SK-N-SH treated with all-trans-retinoic acid at 6 μM for 48 hours (cell line): ENCODE measurements at regions not wholly inside any gene's neighbourhood (a gene's known extent, or its start where the extent isn't known, plus 50 kb on each side); places are given as distances from the start of the nearest gene placed in this dataset.

Experiments used
- ARNTL ChIP-seq: fragments of 450-650 bp; formaldehyde crosslinking; IDR thresholded peaks from 2 replicates; pipeline ENCODE4 v1.5.0; 2020; ENCODE audit warnings: low read depth, mild to moderate bottlenecking, moderate library complexity, borderline replicate concordance
- ESRRG ChIP-seq: fragments of 250-450 bp; sonication (Bioruptor Pico); IDR thresholded peaks from 2 replicates; pipeline ENCODE4 v1.6.1; 2021; ENCODE audit warnings: mild to moderate bottlenecking
- GLIS3 ChIP-seq: fragments of 250-450 bp; sonication (Bioruptor Pico); IDR thresholded peaks from 2 replicates; pipeline ENCODE4 v1.5.0; 2020; ENCODE audit warnings: mild to moderate bottlenecking, moderate library complexity
- OSR1 ChIP-seq: fragments of 250-450 bp; sonication (Bioruptor Pico); IDR thresholded peaks from 2 replicates; pipeline ENCODE4 v1.8.0; 2022; ENCODE audit warnings: moderate library complexity, mild to moderate bottlenecking, inconsistent platforms
- POU6F1 ChIP-seq: fragments of 250-450 bp; sonication (Bioruptor Pico); IDR thresholded peaks from 2 replicates; pipeline ENCODE4 v1.8.0; 2021; ENCODE audit warnings: low read depth, mild to moderate bottlenecking, moderate library complexity, borderline replicate concordance
- PPARA ChIP-seq: fragments of 250-450 bp; sonication (Bioruptor Pico); IDR thresholded peaks from 2 replicates; pipeline ENCODE4 v1.5.0; 2020; ENCODE audit warnings: mild to moderate bottlenecking, borderline replicate concordance
- RARB ChIP-seq: fragments of 250-450 bp; sonication (Bioruptor Pico); IDR thresholded peaks from 2 replicates; pipeline ENCODE4 v1.8.0; 2021; ENCODE audit warnings: mild to moderate bottlenecking, moderate library complexity
- SNAI2 ChIP-seq: fragments of 250-450 bp; sonication (Bioruptor Pico); IDR thresholded peaks from 2 replicates; pipeline ENCODE4 v1.5.0; 2020; ENCODE audit warnings: mild to moderate bottlenecking, moderate library complexity
- TOX ChIP-seq: fragments of 250-450 bp; sonication (Bioruptor Pico); IDR thresholded peaks from 2 replicates; pipeline ENCODE4 v1.8.0; 2021; ENCODE audit warnings: mild to moderate bottlenecking, moderate library complexity, borderline replicate concordance
- ZC3H10 ChIP-seq: fragments of 250-450 bp; sonication (Bioruptor Pico); IDR thresholded peaks from 2 replicates; pipeline ENCODE4 v1.5.1; 2021; ENCODE audit warnings: mild to moderate bottlenecking, moderate library complexity
- ZFP3 ChIP-seq: fragments of 250-450 bp; sonication (Bioruptor Pico); IDR thresholded peaks from 2 replicates; pipeline ENCODE4 v1.5.0; 2020; ENCODE audit warnings: mild to moderate bottlenecking, moderate library complexity
- ZFP30 ChIP-seq: fragments of 450-650 bp; formaldehyde crosslinking; IDR thresholded peaks from 2 replicates; pipeline ENCODE4 v1.5.0; 2022; ENCODE audit warnings: mild to moderate bottlenecking, moderate library complexity
- ZNF565 ChIP-seq: fragments of 450-650 bp; formaldehyde crosslinking; conservative IDR thresholded peaks from 2 replicates; pipeline ENCODE4 v1.5.0; 2020; ENCODE audit warnings: low read depth, mild to moderate bottlenecking, moderate library complexity
- TF ChIP-seq, protein P1 (sequence below): fragments of 250-450 bp; sonication (Bioruptor Pico); IDR thresholded peaks from 2 replicates; pipeline ENCODE4 v1.8.0; 2020; ENCODE audit warnings: mild to moderate bottlenecking, moderate library complexity, borderline replicate concordance

DNA sequence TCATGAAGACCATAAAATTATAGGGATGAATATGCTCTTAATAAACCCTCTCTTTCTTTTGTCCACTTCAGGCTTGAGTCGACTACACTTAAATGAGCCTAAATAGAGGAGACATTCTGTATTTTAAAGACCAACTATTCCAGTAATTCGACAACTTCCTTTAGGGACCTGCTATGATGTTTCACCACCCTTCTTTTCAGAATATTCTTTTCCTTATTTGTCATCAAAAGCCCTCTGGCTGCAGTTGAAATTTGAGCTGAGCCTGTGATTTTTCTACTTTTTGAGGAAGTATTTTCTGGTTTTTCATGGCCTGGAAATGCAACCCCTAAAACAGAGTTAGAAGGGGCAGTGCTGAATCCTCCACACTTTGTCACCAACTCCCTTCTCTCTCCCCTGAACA, 287.0 kb downstream of the EPHA4 start:
- no peak for TF ChIP-seq ZFP3 (CRISPR knock-in tag)
- TF ChIP-seq ARNTL (CRISPR knock-in tag), result no peak
- no peak for TF ChIP-seq ZFP30 (CRISPR knock-in tag)
- no peak for TF ChIP-seq OSR1 (CRISPR knock-in tag)
- no peak for TF ChIP-seq SNAI2 (CRISPR knock-in tag)
- TF ChIP-seq, protein P1, sequence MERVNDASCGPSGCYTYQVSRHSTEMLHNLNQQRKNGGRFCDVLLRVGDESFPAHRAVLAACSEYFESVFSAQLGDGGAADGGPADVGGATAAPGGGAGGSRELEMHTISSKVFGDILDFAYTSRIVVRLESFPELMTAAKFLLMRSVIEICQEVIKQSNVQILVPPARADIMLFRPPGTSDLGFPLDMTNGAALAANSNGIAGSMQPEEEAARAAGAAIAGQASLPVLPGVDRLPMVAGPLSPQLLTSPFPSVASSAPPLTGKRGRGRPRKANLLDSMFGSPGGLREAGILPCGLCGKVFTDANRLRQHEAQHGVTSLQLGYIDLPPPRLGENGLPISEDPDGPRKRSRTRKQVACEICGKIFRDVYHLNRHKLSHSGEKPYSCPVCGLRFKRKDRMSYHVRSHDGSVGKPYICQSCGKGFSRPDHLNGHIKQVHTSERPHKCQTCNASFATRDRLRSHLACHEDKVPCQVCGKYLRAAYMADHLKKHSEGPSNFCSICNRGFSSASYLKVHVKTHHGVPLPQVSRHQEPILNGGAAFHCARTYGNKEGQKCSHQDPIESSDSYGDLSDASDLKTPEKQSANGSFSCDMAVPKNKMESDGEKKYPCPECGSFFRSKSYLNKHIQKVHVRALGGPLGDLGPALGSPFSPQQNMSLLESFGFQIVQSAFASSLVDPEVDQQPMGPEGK (CRISPR knock-in tag), result no peak
- TF ChIP-seq PPARA, result no peak
- TF ChIP-seq RARB, result no peak
- TF ChIP-seq TOX (CRISPR knock-in tag), result no peak
- TF ChIP-seq ESRRG (CRISPR knock-in tag), result no peak
- no peak for TF ChIP-seq POU6F1 (CRISPR knock-in tag)
- no peak for TF ChIP-seq ZNF565 (CRISPR knock-in tag)
- no peak for TF ChIP-seq ZC3H10
- no peak for TF ChIP-seq GLIS3 (CRISPR knock-in tag)
